Activated T-helper 1 cell treated with anti-CD3 and anti-CD28 coated beads, Interleukin-12 subunit alpha, Interleukin-12 subunit beta, Interleukin-2, Interleukin-4 antibody, amounts not matched to agents 30 ng/mL and 10 ng/mL and 1 ng/mL, durations not matched to agents 14 hours and 24 hours and 36 hours (primary cell): ENCODE measurements at regions not wholly inside any gene's neighbourhood (a gene's known extent, or its start where the extent isn't known, plus 50 kb on each side); places are given as distances from the start of the nearest gene placed in this dataset.
"Not testable (repeated sequence)": the region's sequence is repeated elsewhere in the genome, so short reads cannot be mapped to it uniquely, and the experiment has no call there.

ENCODE experiments used
- DNase-seq: peaks from one replicate; pipeline ENCODE4 v3.0.0; 2021; ENCODE audit warnings: low spot score
- H3K27ac Mint-ChIP-seq: one replicate; pipeline ENCODE4 v1.8.0; 2021; ENCODE audit warnings: mild to moderate bottlenecking, mixed read lengths
- H3K27me3 Mint-ChIP-seq: one replicate; pipeline ENCODE4 v1.8.0; 2022; ENCODE audit warnings: mild to moderate bottlenecking, moderate library complexity, mixed read lengths; ENCODE audit not compliant: insufficient read depth
- H3K36me3 Mint-ChIP-seq: one replicate; pipeline ENCODE4 v1.8.0; 2021; ENCODE audit warnings: low read depth, mixed read lengths
- H3K4me1 Mint-ChIP-seq: one replicate; pipeline ENCODE4 v1.8.0; 2021; ENCODE audit warnings: low read depth, mixed read lengths
- H3K4me3 Mint-ChIP-seq: one replicate; pipeline ENCODE4 v1.8.0; 2021; ENCODE audit warnings: mild to moderate bottlenecking, moderate library complexity, mixed read lengths
- H3K9me3 Mint-ChIP-seq: one replicate; pipeline ENCODE4 v1.8.0; 2021; ENCODE audit warnings: mixed read lengths
- intact Hi-C: fragments of 100-400 bp; cut with micrococcal nuclease; formaldehyde crosslinking; loops from one replicate; pipeline ENCODE4 v1.15.1; 2024

GRCh38 chr20:22729180-22729579 is 144.8 kb upstream of the FOXA2 start:
- Mint-ChIP-seq H3K27ac (no peak overlapping the region), H3K9me3 (no peaks in the 10 kb centered on the region), H3K4me1 (no peaks in the 10 kb centered on the region), H3K27me3 (no peaks in the 10 kb centered on the region), H3K4me3 (no peak overlapping the region), H3K36me3 (no peaks in the 10 kb centered on the region)
- intact Hi-C loops, result no loop called here
- DNase-seq, result no peak

- Mint-ChIP-seq H3K27me3 (no peaks in the 10 kb centered on the region), H3K9me3 (no peaks in the 10 kb centered on the region), H3K36me3 (no peaks in the 10 kb centered on the region), H3K4me1 (no peaks in the 10 kb centered on the region), H3K4me3 (no peak overlapping the region), H3K27ac (no peak overlapping the region)
- intact Hi-C loops, result no loop called here
- no peak for DNase-seq
Observed at GRCh38 chr20:22729616-22730236, 145.4 kb upstream of the FOXA2 start.

- DNase-seq, result no peak
- no peaks in the 10 kb centered on the region for H3K9me3 Mint-ChIP-seq
- no peaks in the 10 kb centered on the region for H3K36me3 Mint-ChIP-seq
- no peaks in the 10 kb centered on the region for H3K27me3 Mint-ChIP-seq
- intact Hi-C loops, result no loop called here
- H3K4me1 Mint-ChIP-seq, result no peaks in the 10 kb centered on the region
- H3K27ac Mint-ChIP-seq, result no peak overlapping the region
- no peak overlapping the region for H3K4me3 Mint-ChIP-seq
Observed at GRCh38 chr20:22732751-22733150, 148.4 kb upstream of the FOXA2 start.

GRCh38 chr20:22734946-22735647 is 150.7 kb upstream of the FOXA2 start:
- H3K4me3 Mint-ChIP-seq, H3K36me3 Mint-ChIP-seq, H3K4me1 Mint-ChIP-seq, H3K27ac Mint-ChIP-seq, intact Hi-C loops, H3K27me3 Mint-ChIP-seq, H3K9me3 Mint-ChIP-seq, DNase-seq: not testable (repeated sequence)

- intact Hi-C loops, result no loop called here
Observed at GRCh38 chr20:22740829-22741228, 156.5 kb upstream of the FOXA2 start.

GRCh38 chr20:22744341-22745193 is 160.2 kb upstream of the FOXA2 start:
- H3K4me1 Mint-ChIP-seq, result no peaks in the 10 kb centered on the region

More at GRCh38 chr20:22740829-22741228, 156.5 kb upstream of the FOXA2 start:
- no peaks in the 10 kb centered on the region for H3K36me3 Mint-ChIP-seq
- no peak for DNase-seq
- no peak overlapping the region for H3K4me3 Mint-ChIP-seq
- no peaks in the 10 kb centered on the region for H3K27me3 Mint-ChIP-seq
- no peaks in the 10 kb centered on the region for H3K9me3 Mint-ChIP-seq
- no peaks in the 10 kb centered on the region for H3K4me1 Mint-ChIP-seq
- no peak overlapping the region for H3K27ac Mint-ChIP-seq

GRCh38 chr20:22745194-22745500 is 160.8 kb upstream of the FOXA2 start:
- Mint-ChIP-seq H3K27ac (no peak overlapping the region), H3K27me3 (no peaks in the 10 kb centered on the region), H3K4me3 (no peak overlapping the region), H3K9me3 (peaks cover 3% of the 10 kb centered on the region), H3K4me1 (no peaks in the 10 kb centered on the region), H3K36me3 (no peaks in the 10 kb centered on the region)
- intact Hi-C loops, result no loop called here
- DNase-seq, result no peak

More at GRCh38 chr20:22744341-22745193, 160.2 kb upstream of the FOXA2 start:
- Mint-ChIP-seq H3K4me3 (no peak overlapping the region), H3K27ac (no peak overlapping the region), H3K9me3 (peaks cover 3% of the 10 kb centered on the region), H3K36me3 (no peaks in the 10 kb centered on the region), H3K27me3 (no peaks in the 10 kb centered on the region)
- DNase-seq, result no peak
- intact Hi-C loops, result no loop called here

- H3K4me1 Mint-ChIP-seq, result no peaks in the 10 kb centered on the region
- H3K27me3 Mint-ChIP-seq, result no peaks in the 10 kb centered on the region
- no peaks in the 10 kb centered on the region for H3K36me3 Mint-ChIP-seq
- intact Hi-C loops, result no loop called here
- peaks cover 3% of the 10 kb centered on the region for H3K9me3 Mint-ChIP-seq
- no peak overlapping the region for H3K27ac Mint-ChIP-seq
- H3K4me3 Mint-ChIP-seq, result no peak overlapping the region
- no peak for DNase-seq
Observed at GRCh38 chr20:22746957-22747356, 162.6 kb upstream of the FOXA2 start.

GRCh38 chr20:22752324-22752723 is 168.0 kb upstream of the FOXA2 start:
- H3K27me3 Mint-ChIP-seq, result no peaks in the 10 kb centered on the region
- H3K9me3 Mint-ChIP-seq, result no peaks in the 10 kb centered on the region
- no peak overlapping the region for H3K27ac Mint-ChIP-seq
- H3K36me3 Mint-ChIP-seq, result no peaks in the 10 kb centered on the region
- no peaks in the 10 kb centered on the region for H3K4me1 Mint-ChIP-seq
- intact Hi-C loops, result no loop called here
- no peak for DNase-seq
- H3K4me3 Mint-ChIP-seq, result no peak overlapping the region

- intact Hi-C loops, result no loop called here
- Mint-ChIP-seq H3K27ac (no peak overlapping the region), H3K27me3 (no peaks in the 10 kb centered on the region), H3K4me1 (no peaks in the 10 kb centered on the region), H3K4me3 (no peak overlapping the region), H3K36me3 (no peaks in the 10 kb centered on the region), H3K9me3 (no peaks in the 10 kb centered on the region)
- DNase-seq, result no peak
Observed at GRCh38 chr20:22757424-22758183, 173.2 kb upstream of the FOXA2 start.

- Mint-ChIP-seq H3K27ac (no peak overlapping the region), H3K27me3 (no peaks in the 10 kb centered on the region), H3K36me3 (no peaks in the 10 kb centered on the region), H3K4me3 (no peak overlapping the region), H3K9me3 (no peaks in the 10 kb centered on the region), H3K4me1 (no peaks in the 10 kb centered on the region)
- intact Hi-C loops, result no loop called here
- no peak for DNase-seq
Observed at GRCh38 chr20:22758815-22759214, 174.4 kb upstream of the FOXA2 start.

- H3K9me3 Mint-ChIP-seq, result no peaks in the 10 kb centered on the region
- no peak overlapping the region for H3K4me3 Mint-ChIP-seq
- intact Hi-C loops, result no loop called here
- H3K27me3 Mint-ChIP-seq, result no peaks in the 10 kb centered on the region
- no peak overlapping the region for H3K27ac Mint-ChIP-seq
- H3K36me3 Mint-ChIP-seq, result no peaks in the 10 kb centered on the region
- no peak for DNase-seq
- H3K4me1 Mint-ChIP-seq, result no peaks in the 10 kb centered on the region
Observed at GRCh38 chr20:22762576-22763256, 178.3 kb upstream of the FOXA2 start.
